ENCODE measurements at regions not wholly inside any gene's neighbourhood (a gene's known extent, or its start where the extent isn't known, plus 50 kb on each side); places are given as distances from the start of the nearest gene placed in this dataset.

DNA sequence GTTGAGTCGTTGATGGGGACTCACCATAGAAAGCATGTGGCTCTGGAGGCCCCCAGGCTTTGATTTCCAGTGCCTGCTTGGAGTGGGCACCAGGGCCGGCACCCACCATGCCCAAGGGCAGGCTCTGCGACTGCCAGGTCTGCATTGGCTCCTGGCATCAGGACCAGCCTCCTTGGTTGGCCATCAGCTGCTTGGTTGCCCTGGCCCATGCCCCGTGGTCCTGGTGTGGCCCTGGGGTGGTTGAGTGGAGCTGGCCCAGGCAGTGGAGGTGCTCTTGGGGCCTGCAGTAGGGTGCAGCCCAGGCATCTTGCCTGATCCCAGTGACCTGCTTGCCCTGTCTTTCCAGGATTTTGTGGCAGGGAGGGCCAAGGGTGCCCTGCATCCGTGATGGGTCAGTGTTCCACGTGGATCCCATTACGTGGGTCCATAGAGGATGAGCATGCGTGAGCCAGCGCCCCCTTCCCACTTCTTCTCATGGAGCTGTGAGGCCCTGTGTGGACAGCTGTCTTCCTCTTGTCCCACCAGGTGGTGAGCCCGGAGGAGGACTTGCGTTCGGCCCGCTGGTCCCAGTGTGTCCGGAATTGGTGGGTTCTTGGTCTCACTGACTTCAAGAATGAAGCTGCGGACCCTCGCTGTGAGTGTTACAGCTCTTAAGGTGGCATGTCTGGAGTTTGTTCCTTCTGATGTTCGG lies 187.0 kb downstream of the UBE3A start:
- TF ChIP-seq EZH2 (IDR thresholded peaks at IDR 0.05; ENCODE audit: insufficient read depth, poor library complexity, severe bottlenecking) (no peak), EZH2phosphoT487 (IDR thresholded peaks at IDR 0.05; ENCODE audit: insufficient read depth, low read depth) (no peak)
